Choroid plexus epithelial cell (primary cell): ENCODE measurements at regions not wholly inside any gene's neighbourhood (a gene's known extent, or its start where the extent isn't known, plus 50 kb on each side); places are given as distances from the start of the nearest gene placed in this dataset.
"Not testable (repeated sequence)": the region's sequence is repeated elsewhere in the genome, so short reads cannot be mapped to it uniquely, and the experiment has no call there.

Source experiments
- DNase-seq: peaks from one replicate; pipeline ENCODE4 v3.0.0-alpha.2; 2010; ENCODE audit warnings: low read depth
- H3K4me3 ChIP-seq: 2 replicates; pipeline ENCODE4 v1.5.1; 2011; ENCODE audit warnings: low read depth, mild to moderate bottlenecking, control low read depth, low read length, moderate library complexity
- CTCF ChIP-seq: conservative IDR thresholded peaks from 2 replicates; pipeline ENCODE4 v1.5.1; 2011; ENCODE audit warnings: low read depth, mild to moderate bottlenecking, control low read depth, inconsistent platforms, low read length, moderate library complexity

GRCh38 chr1:178659789-178660208 lies 65.2 kb upstream of the RALGPS2 start:
- TF ChIP-seq CTCF: no peak
- DNase-seq: no peak
- no peak overlapping the region for H3K4me3 ChIP-seq

- TF ChIP-seq CTCF: no peak
- H3K4me3 ChIP-seq: no peak overlapping the region
- DNase-seq: no peak
Measured at GRCh38 chr1:178660461-178660860, 64.6 kb upstream of the RALGPS2 start.

- no peak for TF ChIP-seq CTCF
- no peak overlapping the region for H3K4me3 ChIP-seq
Measured at GRCh38 chr1:178664278-178664677, 60.8 kb upstream of the RALGPS2 start.

GRCh38 chr1:178665579-178665978 lies 59.5 kb upstream of the RALGPS2 start:
- no peak overlapping the region for H3K4me3 ChIP-seq
- no peak for TF ChIP-seq CTCF
- DNase-seq: no peak

More at GRCh38 chr1:178664278-178664677, 60.8 kb upstream of the RALGPS2 start:
- DNase-seq: no peak

GRCh38 chr1:178666891-178667290 lies 58.2 kb upstream of the RALGPS2 start:
- not testable (repeated sequence) for DNase-seq, H3K4me3 ChIP-seq

GRCh38 chr1:178672434-178672833 lies 52.6 kb upstream of the RALGPS2 start:
- no peak for TF ChIP-seq CTCF
- no peak overlapping the region for H3K4me3 ChIP-seq
- no peak for DNase-seq

GRCh38 chr1:178674559-178674958 lies 50.5 kb upstream of the RALGPS2 start:
- DNase-seq, H3K4me3 ChIP-seq: not testable (repeated sequence)
